Duodenal mucosa (tissue), 2 donors: ENCODE measurements at regions not wholly inside any gene's neighbourhood (a gene's known extent, or its start where the extent isn't known, plus 50 kb on each side); places are given as distances from the start of the nearest gene placed in this dataset.

Experiments used
- H3K27ac ChIP-seq: one replicate; pipeline ENCODE4 v1.7.0; 2013; ENCODE audit warnings: low read depth, low read length
- H3K27me3 ChIP-seq, 2 donors: one replicate each; pipeline ENCODE4 v1.7.0; 2013; ENCODE audit warnings: low read length in 2 of 2, control low read depth in 1 of 2; ENCODE audit not compliant: insufficient read depth in 2 of 2, control insufficient read depth in 1 of 2
- H3K36me3 ChIP-seq, 2 donors: one replicate each; pipeline ENCODE4 v1.7.0; 2013; ENCODE audit warnings: low read length in 2 of 2, control low read depth in 1 of 2; ENCODE audit not compliant: insufficient read depth in 2 of 2, control insufficient read depth in 1 of 2
- H3K4me1 ChIP-seq, 2 donors: one replicate each; pipeline ENCODE4 v1.7.0; 2013; ENCODE audit warnings: low read length in 2 of 2, control low read depth in 1 of 2; ENCODE audit not compliant: insufficient read depth in 2 of 2, control insufficient read depth in 1 of 2
- H3K4me3 ChIP-seq, 2 donors: one replicate each; pipeline ENCODE4 v1.7.0; 2013; ENCODE audit warnings: low read length in 2 of 2, low read depth in 1 of 2
- H3K9ac ChIP-seq, 2 donors: one replicate each; pipeline ENCODE4 v1.7.0; 2013; ENCODE audit warnings: low read length in 2 of 2, low read depth in 1 of 2
- H3K9me3 ChIP-seq, 2 donors: one replicate each; pipeline ENCODE4 v1.7.0; 2013; ENCODE audit warnings: low read length in 2 of 2, control low read depth in 1 of 2; ENCODE audit not compliant: control insufficient read depth in 1 of 2

DNA sequence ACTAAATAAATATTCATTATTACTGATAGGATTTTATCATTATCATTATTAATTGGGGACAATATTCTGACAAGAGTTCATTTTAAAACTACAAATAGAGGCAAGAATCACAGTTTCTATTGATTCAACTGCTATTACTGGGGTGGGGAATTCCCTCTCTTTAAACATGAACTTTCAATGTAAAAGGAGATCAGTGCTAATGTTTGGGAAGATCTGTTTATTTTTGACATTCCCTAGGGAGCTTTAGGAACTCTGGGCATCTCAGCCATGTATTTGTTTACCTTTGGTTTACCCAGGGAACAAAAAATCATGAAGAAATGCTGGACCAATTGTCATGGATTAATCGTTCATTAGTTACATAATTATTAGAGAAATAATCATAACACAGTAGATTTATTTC is 443.2 kb upstream of the AKR1E2 start:
- Histone ChIP-seq H3K36me3 (no peaks in the 10 kb centered on the region), H3K27me3 (no peaks in the 10 kb centered on the region), H3K4me1 (no peaks in the 10 kb centered on the region), H3K27ac (no peak overlapping the region), H3K4me3 (no peak overlapping the region), H3K9ac (no peak overlapping the region), H3K9me3 (no peaks in the 10 kb centered on the region)

DNA sequence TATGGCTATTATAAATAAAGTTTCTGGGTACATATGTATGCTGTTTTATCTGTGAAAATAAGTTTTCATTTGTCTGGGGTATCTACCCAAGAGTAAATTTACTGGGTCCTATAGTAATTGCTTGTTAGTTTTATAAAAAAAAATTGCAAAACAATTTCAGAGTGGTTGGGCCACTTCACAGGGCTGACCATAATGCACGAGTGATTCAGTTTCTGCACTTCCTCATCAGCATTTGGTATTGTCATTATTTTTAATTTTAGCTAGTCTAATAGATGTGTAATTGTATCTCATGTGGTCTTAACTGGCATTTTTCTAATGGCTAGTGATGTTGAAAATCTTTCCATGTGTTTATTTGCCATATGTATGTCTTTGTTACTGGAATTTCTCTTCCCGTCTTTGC is 452.4 kb upstream of the AKR1E2 start:
- H3K27me3 ChIP-seq: no peaks in the 10 kb centered on the region
- H3K36me3 ChIP-seq: no peaks in the 10 kb centered on the region
- H3K9me3 ChIP-seq: no peaks in the 10 kb centered on the region
- no peak overlapping the region for H3K4me3 ChIP-seq
- H3K27ac ChIP-seq: no peak overlapping the region
- no peak overlapping the region for H3K9ac ChIP-seq
- H3K4me1 ChIP-seq: no peaks in the 10 kb centered on the region

DNA sequence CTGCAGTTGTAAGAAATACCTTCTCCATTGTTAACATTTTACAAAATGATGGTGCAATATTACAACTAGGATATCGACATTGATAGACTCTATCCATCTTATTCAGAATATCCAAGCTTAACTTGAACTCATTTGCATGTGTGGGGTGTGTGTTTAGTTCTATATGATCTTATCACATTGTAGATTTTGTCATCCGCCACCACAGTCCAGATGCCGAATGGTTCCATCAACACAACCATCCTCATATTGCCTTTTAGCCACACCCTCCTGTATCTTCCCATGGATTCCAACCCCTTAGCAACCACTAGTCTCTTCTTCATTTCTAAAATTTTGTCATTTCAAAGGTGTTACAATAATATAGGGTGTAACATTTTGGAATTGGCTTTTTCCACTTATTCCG is 452.9 kb upstream of the AKR1E2 start:
- H3K4me1 ChIP-seq: no peaks in the 10 kb centered on the region
- no peak overlapping the region for H3K9ac ChIP-seq
- no peak overlapping the region for H3K27ac ChIP-seq
- H3K27me3 ChIP-seq: no peaks in the 10 kb centered on the region
- no peaks in the 10 kb centered on the region for H3K36me3 ChIP-seq
- H3K9me3 ChIP-seq: no peaks in the 10 kb centered on the region
- no peak overlapping the region for H3K4me3 ChIP-seq

DNA sequence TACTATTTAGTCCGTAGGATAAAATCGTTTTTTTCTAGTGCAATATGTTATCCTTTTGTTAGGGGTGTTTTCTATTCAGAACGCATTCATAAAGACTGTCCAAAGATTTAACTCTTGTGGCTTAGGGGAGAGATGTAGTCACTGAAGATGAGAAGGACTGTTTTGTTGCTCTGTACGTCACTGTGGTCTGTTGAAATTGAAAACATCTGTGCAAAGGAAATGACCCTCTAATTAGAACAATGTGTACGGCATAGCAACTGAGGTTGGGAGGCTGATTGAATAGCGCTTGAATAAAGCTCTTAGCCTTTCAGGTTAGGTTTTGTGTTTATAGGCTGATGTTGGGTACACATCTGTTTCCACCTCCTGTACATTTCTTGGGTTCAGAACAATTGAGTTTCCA is 453.4 kb upstream of the AKR1E2 start:
- Histone ChIP-seq H3K27ac (no peak overlapping the region), H3K4me1 (no peaks in the 10 kb centered on the region), H3K27me3 (no peaks in the 10 kb centered on the region), H3K9ac (no peak overlapping the region), H3K36me3 (no peaks in the 10 kb centered on the region), H3K4me3 (no peak overlapping the region), H3K9me3 (no peaks in the 10 kb centered on the region)

DNA sequence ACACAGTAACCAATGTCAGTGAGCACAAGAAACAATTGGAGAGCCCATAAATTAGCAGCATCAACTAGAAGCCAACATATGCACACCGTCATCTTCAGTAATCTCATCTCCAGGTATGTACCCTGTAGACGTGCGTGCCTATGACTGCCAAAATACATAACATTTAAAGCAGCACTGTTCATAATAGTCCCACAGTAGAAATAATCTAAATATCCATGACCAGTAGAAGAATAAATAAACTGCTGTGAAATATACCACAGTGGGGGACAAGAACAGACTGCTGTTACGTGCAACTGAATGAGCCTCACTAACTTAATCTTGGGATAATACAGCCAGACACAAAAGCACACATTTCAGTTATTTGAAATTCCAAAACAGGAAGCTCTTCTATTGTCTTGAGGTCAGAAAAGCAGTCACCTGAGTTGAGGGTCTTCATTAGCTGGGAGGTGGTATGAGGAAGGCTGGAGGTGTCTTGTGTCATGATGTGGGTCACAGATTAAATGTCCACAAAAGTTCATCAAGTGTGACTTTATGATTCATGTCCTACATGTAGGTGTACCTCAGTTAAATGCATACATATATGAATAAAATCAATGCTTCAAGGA is 454.2 kb upstream of the AKR1E2 start:
- Histone ChIP-seq H3K4me3 (no peak overlapping the region), H3K36me3 (no peaks in the 10 kb centered on the region), H3K4me1 (no peaks in the 10 kb centered on the region), H3K27me3 (no peaks in the 10 kb centered on the region), H3K9me3 (no peaks in the 10 kb centered on the region), H3K27ac (no peak overlapping the region), H3K9ac (no peak overlapping the region)

DNA sequence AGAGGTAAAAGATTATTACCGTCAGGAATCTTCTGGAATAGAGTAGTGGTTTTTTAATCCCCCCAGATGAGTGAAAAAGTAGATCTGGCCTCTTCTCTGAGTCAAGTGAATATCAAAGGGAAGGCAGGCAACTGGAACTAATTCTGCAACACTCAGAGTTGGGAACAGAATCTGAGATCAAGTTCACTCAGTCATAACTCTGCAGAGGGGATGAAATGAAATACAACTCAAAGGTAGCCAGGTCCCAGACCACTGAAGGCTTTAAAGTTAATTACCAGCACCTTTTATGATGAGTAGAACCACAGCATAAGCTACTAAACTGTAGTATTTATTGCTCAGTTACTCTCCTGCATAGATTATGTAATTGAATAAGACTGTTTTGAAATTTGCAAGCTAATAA is 455.6 kb upstream of the AKR1E2 start:
- H3K27ac ChIP-seq: no peak overlapping the region
- H3K9me3 ChIP-seq: no peaks in the 10 kb centered on the region
- no peak overlapping the region for H3K4me3 ChIP-seq
- H3K9ac ChIP-seq: no peak overlapping the region
- H3K27me3 ChIP-seq: no peaks in the 10 kb centered on the region
- H3K36me3 ChIP-seq: no peaks in the 10 kb centered on the region
- H3K4me1 ChIP-seq: no peaks in the 10 kb centered on the region

DNA sequence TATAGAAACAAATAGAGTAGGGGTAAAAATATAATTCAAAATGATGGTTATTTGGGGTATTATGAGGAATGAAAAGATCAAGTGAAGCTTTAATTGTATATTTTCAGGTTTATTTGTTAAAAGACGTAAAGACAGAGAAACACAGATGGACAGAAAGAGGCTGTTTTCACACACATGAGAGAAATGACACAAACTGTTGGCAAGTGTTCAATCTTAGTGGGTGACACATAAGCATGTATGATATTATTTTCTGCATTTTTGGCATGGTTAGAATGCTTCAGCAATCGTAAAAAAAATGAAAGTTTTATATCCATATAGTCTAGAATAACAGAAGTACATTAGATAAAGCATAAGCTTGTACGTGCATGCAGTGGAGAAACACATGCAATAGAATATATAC is 464.4 kb upstream of the AKR1E2 start:
- Histone ChIP-seq H3K27me3 (no peaks in the 10 kb centered on the region), H3K36me3 (no peaks in the 10 kb centered on the region), H3K9me3 (no peaks in the 10 kb centered on the region), H3K27ac (no peak overlapping the region), H3K4me1 (no peaks in the 10 kb centered on the region), H3K9ac (no peak overlapping the region), H3K4me3 (no peak overlapping the region)

DNA sequence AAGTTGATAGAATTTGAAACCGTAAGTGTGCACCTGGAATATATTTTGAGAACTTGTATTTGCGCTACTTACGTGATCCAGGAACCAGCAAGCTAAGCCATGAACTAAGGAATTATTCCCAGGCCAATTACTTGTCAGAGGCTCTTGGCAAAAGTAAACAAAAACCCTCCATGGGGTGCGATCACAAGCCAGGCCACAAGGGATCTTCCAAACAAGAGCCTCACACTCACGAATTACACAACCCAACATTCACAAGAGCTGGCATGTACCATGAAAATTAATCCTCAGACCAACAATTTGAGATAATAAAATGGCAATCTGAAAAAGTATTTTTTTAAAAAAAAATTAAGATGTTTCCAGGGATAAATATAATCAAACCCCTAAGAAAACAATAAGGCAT is 467.0 kb upstream of the AKR1E2 start:
- Histone ChIP-seq H3K36me3 (no peaks in the 10 kb centered on the region), H3K27ac (no peak overlapping the region), H3K4me1 (no peaks in the 10 kb centered on the region), H3K9me3 (no peaks in the 10 kb centered on the region), H3K9ac (no peak overlapping the region), H3K27me3 (no peaks in the 10 kb centered on the region), H3K4me3 (no peak overlapping the region)

DNA sequence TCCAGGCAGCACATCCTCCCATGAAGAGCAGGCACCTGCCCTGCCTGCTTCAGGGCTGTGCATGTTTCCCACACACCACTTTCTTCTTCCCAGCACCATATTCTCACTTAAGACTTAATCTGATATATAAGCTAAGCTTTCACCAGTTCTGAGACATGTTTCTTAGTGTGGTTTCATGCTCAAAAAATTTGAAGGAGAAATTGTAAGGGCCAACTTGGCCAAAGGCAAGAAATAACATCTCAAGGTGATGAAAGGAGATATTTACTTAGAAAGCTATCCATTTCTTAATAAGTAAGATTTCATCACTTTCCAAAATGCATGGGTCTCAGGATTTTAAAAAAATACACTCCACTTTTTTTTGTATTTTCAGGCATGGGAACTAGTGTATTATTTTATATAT is 468.1 kb upstream of the AKR1E2 start:
- H3K36me3 ChIP-seq: no peaks in the 10 kb centered on the region
- H3K9ac ChIP-seq: no peak overlapping the region
- no peaks in the 10 kb centered on the region for H3K4me1 ChIP-seq
- no peak overlapping the region for H3K27ac ChIP-seq
- H3K4me3 ChIP-seq: no peak overlapping the region
- H3K9me3 ChIP-seq: no peaks in the 10 kb centered on the region
- peaks cover 0 to 2% of the 10 kb centered on the region in 2 donors for H3K27me3 ChIP-seq

DNA sequence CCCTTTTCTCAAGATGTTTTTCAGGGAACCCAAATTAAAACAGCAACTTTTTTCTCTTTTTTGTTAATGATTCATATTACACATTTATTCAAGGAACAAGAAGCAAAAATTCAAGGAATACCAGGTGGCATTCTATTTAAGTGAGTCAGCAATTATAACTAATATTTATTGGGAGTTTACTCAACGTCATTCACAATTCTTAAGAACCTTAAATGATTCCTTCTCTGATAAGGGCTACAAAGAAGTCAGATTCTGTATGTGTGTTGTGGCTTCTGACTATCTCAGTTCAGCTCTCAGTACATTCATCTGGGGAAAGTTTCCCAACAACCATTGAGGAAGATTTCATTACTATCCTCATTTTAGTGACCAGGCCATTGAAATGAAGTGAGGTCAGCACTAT is 470.7 kb upstream of the AKR1E2 start:
- Histone ChIP-seq H3K9me3 (no peaks in the 10 kb centered on the region), H3K27ac (no peak overlapping the region), H3K4me3 (no peak overlapping the region), H3K4me1 (no peaks in the 10 kb centered on the region), H3K27me3 (peaks cover 3 to 5% of the 10 kb centered on the region in 2 donors), H3K9ac (no peak overlapping the region), H3K36me3 (no peaks in the 10 kb centered on the region)

DNA sequence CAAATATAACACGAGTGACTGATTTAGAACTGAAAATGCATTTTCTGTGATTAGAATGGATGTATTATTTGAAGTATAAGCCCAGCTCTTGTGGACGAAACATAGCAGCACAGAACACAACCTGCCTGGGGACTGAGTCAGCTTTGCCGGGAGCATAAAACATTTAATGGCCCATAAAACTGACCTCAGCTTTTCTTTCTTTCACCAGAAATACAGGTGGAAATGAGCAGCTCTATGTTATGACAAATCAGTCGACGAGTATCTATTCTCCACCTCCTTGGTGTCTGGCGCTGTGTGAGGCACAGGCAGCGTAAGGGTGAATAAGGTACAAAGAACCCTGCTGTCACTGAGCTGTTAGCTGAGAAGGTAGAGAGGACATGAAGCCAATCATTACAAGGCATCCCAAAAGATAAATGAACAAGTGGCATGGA is 471.6 kb upstream of the AKR1E2 start:
- Histone ChIP-seq H3K4me1 (no peaks in the 10 kb centered on the region), H3K9me3 (no peaks in the 10 kb centered on the region), H3K36me3 (no peaks in the 10 kb centered on the region), H3K9ac (no peak overlapping the region), H3K27ac (no peak overlapping the region), H3K27me3 (peaks cover 3 to 5% of the 10 kb centered on the region in 2 donors), H3K4me3 (no peak overlapping the region)
